T follicular helper cell (primary cell): ENCODE measurements at regions not wholly inside any gene's neighbourhood (a gene's known extent, or its start where the extent isn't known, plus 50 kb on each side); places are given as distances from the start of the nearest gene placed in this dataset.
"Not testable (repeated sequence)": the region's sequence is repeated elsewhere in the genome, so short reads cannot be mapped to it uniquely, and the experiment has no call there.

Experiments used
- DNase-seq: peaks from one replicate; pipeline ENCODE4 v3.0.0-alpha.2; 2020; ENCODE audit warnings: low read depth

DNA sequence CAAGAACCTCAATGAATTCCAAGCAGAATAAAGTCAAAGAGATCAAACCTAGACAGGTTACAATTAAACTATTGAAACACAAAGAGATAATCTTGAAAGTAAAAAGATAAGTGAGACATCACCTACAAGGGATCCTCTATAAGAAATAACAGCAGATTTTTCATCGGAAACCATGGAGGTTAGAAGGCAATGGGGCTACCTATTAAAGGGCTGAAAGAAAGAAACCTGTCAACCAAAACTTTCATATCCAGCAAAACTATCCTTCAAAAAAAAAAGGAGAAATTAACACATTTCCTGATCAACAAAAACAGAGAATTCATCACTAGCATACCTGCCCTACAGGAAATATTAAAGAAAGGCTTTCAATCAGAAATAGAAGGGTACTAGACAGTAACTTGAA, 244.9 kb downstream of the ARHGAP12 start:
- no peak for DNase-seq

DNA sequence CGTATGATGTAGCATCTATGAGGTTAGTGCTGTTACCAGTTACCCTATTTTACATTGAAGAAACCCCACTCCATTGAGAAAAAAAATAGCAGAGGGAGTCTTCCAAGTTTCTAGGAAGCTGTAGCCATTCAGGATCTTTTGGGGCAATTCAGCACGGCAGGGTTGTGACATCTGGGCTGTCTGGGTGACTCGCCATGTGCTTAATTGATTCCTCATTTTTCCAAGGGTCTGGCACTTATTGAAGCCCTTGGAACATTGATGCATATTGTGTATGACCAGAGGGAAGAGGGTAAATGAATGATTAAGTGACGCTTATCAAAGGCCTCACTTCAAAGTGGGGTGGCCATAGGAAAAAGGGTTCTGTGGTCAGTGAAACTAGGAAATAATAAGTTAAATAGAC, 248.7 kb downstream of the ARHGAP12 start:
- no peak for DNase-seq

DNA sequence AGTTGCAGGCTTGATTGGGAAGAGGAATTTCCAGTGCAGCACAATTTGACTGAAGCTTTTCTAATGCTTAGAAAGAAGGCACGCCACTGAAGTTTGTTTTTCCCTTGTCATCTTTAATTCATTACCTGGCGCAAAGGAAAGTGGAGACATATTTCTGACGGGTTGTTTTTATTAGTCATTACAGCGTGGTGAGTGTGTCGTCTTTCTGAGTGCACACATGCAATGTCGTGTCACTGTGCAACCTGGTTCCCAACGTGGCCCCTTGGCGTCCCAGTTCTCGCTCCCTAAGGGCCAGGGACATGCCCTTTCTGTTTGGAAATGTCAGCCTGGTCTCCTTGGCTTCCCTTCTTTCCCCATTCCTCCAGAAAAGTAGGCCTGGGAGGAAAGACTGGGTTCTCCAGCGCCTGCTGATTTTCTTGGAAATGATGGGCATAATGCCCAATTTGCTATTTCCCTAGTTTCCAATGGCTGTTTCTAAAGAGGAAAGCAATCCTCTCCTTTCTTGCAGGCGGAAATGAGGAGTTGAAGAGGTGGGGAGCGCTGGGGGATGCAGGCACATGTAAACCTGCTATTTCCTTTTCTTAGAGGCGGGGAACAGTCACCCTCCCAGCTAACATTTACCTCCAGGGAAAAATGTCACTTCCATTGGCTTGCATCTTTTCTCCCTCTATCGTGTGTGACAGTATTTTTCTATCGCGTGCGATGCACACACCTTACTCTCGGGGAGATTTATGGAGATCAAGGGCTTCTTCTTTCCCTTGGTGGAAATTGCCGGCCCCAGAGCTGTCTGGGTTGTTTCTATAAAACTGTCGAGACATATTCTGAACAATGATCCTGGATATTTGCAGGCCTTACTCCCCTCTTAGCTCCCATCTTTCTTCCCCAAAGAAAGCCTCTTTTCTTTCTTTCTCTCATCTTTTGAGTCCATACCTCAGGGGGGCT, 249.8 kb downstream of the ARHGAP12 start:
- no peak for DNase-seq

DNA sequence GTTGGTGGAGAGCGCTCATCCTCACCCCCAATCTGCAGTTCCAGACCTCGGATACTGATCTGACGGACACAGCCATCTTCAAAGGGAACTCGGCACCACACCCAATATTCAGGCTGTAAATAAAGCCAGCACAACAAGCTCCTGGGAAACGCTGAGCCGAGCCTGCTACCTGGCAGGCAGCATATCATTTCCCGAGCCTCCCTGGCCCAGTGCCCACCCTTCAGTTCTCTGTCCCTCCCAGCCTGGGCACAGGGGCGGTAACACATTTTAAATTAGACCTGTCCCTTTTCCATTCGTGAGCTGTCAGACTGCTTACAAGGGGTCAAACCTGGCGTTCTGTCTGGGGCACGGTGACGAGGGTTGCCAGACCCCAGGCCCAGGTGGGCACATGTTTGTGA, 250.5 kb downstream of the ARHGAP12 start:
- DNase-seq = no peak

DNA sequence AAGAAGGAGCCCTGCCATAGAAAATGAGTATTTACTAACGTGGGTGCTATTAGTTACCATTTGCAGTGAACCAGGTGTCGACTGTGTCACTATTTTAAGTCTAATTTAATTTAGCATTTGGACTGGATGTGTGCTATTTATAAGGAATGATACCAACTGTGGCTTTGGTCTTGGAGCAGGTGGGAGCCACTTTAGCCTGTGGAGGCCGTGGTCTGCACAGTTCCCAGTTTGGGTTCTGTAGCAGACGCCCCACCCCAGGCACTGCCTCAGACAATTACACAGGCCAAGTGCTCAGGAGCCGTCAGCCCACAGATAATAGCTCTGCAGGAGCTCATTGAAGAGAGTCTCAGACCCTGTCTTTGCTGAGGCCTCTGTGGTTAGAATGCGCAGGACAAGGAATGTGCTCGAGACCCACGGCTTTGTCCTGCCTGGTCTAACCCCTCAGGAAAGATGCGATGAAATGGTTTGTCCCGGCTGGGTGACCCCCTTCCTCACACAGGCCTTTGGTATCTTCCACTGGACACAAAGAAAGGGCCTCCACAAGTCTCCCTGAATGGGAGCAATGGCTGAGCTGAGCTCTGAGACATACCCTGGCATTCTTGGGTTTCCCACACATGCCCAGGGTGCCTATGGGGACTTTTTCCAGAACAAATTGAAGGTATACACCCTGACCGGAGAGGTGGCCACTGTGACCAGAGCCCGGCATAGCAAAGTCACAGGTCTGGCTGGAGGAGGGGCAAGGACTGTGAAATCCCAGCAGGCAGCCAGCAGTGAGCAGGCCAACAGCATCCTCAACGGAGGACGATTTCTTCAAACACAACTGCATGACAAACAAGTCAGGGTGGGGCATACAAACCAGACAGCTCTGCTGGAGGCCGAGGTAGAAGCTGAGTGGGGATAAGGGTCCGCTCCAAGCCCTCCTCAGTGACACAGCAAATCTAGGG, 251.2 kb downstream of the ARHGAP12 start:
- DNase-seq = no peak

DNA sequence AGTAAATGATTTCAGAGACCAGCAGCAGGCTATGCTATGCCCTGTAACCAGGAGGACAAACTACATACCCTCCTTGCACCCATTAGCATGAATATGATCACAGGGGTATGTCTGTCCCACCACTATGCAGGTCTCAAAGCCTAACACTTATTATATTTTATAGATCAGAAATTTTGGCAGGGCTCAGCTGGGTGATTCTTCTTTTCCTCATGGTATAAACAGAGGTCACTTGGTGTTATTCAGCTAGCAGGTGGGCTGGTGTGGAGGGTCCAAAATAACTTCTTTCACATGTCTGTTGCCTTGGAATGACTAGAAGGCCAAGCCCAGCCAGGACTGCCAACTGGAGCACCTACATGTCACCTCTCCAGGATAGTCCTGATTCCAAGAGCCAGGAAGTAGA, 252.9 kb downstream of the ARHGAP12 start:
- no peak for DNase-seq

DNA sequence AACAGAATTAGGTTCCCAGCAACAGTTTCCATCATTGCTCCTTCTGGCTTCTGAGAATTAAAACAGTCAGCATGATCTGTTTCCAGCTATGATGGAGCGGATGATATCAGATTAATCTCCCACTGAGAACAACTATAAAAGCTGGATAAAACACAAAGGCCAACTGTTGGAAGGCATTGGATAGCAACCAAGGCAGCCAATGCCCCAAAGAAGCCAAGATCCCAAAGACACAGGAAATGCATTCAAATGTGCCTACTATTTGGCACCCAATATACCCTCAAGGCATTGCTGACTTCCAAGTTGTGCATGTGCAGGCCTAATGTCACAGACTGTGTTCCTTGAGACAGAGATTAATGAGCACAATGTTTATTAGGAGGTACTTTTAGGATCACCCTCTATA, 259.3 kb downstream of the ARHGAP12 start:
- DNase-seq = no peak

DNA sequence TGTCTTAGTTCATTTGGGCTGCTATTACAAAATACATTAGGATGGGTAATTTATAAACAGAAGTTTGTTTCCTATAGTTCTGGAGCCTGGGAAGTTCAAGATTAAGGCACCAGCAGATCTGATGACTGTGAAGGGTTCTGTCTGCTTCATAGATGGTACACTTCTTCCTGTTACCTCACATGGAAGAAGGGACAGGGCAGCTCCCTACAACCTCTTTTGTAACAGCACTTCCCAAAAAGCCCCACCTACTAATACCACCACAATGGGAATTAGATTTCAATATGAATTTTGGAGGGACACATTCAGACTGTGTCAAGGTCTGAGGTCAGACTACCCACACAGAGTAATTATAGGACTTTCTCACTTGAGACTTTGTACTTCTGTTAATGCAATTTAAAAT, 260.3 kb downstream of the ARHGAP12 start:
- no peak for DNase-seq

DNA sequence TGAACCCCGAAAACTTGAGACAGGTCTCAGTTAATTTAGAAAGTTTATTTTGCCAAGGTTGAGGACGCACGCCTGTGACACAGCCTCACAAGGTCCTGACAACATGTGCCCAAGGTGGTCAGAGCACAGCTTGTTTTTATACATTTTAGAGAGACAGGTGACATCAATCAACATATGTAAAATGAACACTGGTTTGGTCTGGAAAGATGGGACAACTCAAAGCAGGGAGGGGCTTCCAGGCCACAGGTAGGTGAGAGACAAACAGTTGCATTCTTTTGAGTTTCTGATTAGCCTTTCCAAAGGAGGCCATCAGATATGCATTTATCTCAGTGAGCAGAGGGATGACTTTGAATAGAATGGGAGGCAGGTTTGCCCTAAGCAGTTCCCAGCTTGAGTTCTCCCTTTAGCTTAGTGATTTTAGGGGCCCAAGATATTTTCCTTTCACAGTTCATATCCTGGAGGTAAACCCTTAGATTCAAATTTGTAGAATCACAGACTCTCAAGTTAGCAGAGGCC, 262.8 kb downstream of the ARHGAP12 start:
- DNase-seq = not testable (repeated sequence)

DNA sequence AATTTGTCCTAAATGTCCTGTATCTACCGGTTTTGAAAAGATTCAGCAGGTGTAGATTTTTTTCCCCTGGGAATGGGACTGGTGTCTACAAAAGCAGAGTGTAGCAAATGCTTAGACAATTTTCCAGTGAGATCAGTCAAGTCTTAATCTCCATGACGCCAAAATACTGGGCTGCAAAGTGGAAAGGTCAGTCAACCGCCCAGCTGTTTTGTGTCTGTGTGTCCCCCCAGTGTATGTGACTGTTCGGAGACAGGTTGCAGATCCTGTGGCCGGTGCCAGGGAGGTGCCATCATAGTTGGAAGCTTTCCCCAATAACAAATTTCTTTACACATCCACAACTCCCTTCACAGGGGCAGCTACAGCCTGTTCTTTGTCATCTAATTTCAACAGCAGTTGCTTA, 263.8 kb downstream of the ARHGAP12 start:
- no peak for DNase-seq

DNA sequence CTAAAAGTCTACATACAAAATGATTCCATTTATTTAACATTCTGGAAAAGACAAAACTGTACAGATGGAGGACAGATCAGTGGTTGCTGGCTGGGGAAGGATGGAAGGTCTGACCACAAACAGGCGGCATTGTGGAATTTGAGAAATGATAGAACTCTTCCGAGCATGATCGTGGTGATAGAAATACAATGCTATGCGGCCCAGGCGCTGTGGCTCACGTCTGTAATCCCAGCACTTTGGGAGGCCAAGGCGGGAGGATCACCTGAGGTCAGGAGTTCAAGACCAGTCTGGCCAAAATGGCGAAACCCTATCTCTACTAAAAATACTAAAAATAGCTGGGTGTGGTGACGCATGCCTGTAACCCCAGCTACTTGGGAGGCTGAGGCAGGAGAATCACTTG, 264.6 kb downstream of the ARHGAP12 start:
- not testable (repeated sequence) for DNase-seq

DNA sequence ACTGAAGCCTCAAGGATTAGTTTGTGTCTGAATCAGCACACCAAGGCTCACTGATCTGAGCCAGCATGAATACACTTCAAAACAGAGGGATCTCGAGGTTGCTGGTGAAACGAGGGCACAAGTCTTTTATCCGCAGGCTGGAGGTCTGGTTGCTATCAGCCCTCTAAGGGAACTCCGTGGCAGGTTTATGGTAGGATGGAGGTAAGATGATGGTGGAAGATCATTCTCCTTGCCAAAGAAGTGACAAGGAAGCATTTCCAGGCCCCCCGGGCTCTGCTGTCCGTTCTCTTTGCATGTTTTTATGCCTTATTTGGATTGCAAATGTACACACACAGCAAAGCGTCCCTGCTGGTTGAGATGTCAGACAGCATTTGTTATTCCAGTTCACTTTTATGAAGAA, 268.3 kb downstream of the ARHGAP12 start:
- DNase-seq = no peak

DNA sequence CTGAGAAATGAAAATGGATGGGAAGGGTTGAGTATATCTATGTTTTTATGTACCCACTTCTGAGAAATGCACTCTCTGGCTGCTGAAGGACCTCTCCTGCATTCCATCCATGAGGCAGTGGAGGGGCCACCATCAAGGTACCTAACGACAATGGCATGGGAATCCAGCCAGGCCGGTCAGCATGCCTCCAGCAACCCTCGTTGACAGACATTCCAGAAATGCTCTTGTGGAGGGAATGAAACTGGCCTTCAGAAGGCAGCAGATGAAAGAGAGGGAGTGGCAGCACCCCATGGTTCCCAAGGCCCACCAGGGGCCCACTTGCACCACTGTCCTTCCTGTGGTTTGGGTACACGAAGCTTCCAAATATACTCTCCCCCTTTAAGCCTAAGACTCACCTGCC, 269.0 kb downstream of the ARHGAP12 start:
- no peak for DNase-seq

DNA sequence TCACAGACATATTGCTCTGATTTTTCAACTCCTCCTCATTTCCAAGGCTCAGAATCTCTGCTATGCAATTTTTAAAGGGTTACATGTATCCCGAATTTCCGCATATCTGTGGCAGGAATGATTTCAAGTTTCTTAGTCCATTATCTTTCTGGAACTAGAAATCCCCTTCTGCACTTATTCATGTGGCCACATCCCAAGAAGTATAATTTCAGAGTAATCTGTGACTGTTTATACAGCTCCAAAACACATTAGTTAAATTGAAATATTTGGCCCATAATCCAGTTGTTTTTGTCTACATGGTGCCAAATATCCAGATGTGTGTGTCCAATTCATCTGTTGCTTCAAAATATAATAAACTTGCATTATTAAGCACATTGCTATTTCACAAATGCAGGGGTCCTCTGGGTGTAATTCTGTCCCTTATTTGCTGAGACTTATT, 271.2 kb downstream of the ARHGAP12 start:
- no peak for DNase-seq

DNA sequence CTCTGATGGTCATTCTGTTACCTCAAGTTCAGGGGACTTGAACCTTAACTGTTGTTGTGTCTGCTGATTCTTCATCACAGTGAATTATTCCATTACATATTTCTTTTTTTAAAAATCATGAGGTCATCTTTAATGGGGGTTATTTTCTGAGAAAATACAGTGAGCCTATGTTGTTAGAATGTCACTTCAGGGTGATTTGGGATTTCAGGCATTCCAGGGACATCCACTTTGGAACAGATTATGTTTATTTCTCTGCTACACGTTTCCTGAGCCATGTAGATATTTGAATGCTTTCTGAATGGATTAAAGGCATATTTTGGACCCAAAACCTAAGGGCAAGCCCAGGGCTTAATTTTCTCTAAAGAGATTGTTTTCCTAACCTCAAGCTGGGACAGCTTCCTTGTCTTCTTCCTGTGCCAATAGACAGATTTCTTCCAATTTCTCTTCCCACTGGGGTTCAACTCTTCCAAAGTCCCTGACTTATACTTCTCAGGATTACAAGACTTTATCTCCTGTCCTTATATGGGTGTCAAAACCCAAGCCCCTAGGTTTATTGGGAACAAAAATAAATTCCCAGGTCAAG, 271.7 kb downstream of the ARHGAP12 start:
- no peak for DNase-seq

DNA sequence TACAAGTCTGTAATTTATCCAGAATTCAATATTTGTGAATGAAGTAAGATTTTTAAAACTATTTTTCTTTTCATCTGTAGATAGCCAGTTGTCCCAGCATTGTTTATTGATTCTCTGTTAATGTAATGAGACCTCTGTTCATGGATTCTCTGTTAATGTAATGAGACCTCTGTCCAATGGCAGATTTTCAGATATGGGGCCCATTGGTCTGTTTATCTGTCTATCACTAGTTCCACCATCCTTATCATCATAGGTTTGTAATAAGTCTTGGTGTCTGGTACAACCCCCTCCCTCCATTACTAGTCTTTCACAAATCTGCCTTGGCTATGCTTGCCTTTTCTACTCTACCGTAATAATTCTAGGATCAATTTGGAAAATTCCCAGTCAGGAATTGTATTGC, 276.6 kb downstream of the ARHGAP12 start:
- DNase-seq = no peak

DNA sequence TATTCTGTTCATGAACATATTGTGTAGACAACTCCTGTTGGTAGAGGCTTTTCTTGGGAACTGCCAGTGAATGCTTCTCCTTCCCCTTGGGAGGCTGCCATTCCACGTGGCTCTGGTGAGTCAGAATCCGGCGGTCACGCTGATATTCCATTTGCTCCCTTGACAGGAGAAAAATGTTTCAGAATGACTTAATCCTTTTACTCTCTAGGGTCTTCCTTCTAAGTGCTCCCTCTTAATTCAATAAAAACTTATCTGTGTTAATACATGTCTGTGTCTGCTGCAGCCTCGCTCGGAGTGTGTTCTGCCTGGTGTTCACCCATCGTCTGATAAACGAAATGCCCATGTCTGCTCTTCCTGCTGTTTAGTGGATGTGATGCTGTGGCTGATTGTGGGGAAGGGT, 278.6 kb downstream of the ARHGAP12 start:
- DNase-seq = no peak

DNA sequence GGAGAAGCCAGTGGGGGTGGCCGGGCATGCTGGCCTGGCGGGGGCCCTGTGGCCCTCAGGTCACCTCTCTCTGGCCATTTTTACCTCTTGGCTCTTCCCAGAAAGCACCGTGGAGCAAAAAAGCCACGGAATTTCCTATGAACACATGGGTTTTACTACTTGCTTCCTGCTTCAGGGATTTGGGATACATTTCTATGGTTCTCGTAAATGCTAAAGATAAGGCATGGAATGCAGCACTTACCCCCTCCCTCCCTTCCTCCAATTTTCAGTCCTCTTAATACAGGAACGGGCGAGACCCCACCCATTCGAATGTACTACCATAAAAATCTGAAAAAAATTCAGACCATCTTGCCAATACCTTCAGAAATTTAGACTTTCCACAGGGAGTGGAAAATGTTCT, 279.7 kb downstream of the ARHGAP12 start:
- no peak for DNase-seq

DNA sequence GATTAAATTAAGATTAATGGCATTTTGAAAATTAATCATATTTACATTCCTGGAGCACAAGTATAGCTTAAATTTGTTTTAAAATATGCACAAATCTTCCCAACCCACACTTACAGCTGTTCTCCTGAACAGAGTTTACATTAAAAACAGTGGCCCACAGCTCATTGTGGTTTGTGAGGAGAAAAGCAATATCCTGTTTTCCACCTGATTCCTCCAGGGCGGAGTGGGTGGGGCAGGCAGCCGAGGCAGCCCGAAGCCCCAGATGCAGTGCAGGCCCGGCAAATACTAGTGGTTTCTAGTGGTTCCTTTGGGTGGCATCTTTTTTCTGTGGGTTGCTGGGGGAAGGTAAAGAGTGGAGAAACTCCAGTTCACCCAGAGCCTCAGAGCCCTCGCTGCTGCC, 280.8 kb downstream of the ARHGAP12 start:
- no peak for DNase-seq

DNA sequence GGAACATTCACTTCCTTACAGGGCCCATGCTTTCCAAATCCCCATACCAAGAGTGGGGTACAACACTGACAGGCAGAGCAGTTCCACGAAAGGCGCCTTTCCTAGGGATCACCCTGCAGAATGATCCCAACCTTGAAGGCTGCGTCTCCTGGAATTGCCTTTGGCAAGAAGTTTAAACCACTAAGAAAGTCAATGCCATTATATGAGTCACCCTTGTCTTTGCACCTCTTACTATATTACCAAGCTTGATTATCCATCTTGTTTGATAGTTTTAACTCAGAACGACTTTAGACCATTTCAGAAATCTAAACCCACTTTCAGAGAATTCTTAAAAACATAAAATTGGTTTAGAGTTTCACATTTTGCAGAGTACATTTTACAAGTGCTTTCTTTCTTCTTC, 282.1 kb downstream of the ARHGAP12 start:
- no peak for DNase-seq

DNA sequence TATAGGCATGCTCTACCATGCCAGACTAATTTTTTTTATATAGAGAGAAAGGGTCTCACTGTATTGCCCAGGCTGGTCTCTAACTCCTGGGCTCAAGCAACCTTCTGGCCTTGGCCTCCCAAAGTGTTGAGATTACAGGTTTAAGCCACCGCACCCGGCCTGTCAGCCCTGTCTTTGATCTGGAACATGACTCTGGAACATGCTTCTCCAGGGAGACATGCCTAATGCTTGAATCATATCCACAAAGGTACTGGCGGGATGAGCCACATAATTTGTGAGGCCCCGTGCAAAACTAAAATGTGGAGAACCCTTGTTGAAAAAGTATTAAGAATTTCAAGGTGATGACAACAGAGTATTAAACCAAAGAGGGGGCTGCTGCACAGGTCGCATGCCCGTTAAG, 282.8 kb downstream of the ARHGAP12 start:
- no peak for DNase-seq

DNA sequence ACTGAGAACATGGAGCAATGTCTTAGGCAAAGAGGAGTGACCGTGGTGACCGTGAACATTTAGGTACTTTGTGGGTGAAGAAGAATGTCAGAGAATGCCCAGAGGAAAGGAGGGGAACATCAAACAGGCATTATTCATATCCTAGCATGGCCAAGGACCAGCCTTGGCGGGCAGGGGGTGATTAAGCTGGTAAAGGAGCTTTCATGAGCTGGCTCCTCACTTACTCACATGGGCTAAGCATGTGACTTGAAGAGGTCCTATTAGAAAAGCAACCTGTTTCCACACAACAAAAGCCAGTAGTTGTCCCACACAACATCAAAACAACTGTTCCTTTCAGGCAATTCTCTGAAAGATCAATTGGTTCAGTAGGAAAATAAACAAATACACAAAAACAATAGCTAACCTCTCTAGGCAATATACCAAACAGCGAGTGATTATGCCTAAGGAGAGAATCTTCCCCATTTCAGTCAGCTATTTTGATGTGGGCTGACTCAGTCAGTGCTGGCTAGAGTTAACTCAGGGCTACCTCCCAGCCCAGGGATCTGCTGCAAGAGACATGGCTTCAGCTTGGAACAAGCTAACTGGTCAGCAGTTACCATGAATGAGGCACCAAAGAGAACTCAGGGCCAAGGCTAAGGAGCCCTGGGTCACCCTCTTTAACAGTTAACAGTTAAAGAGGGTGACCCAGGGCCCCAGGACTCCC, 283.5 kb downstream of the ARHGAP12 start:
- no peak for DNase-seq
